ENCODE measurements at regions not wholly inside any gene's neighbourhood (a gene's known extent, or its start where the extent isn't known, plus 50 kb on each side); places are given as distances from the start of the nearest gene placed in this dataset.

DNA sequence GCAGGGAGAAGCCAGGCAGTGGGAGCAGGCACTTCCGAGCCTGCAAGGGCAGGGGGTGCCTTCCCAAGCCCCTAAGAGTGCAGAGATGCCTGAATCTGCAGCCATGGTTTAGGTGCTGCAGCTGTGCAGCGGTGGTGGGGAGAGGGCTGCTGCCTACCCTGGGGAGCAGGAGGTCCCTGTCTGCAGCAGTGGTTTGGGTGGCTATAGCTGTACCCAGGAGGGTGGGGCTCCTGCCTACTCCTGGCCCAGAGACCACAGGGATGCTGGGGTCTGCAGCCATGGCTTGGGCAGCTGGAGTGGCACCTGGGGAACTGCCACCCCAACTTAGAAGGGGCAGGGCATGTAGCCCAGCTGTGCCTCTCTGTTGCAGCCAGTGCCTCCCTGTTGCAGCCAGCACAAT lies 488.1 kb upstream of the THBS1 start:
- Histone ChIP-seq H3K27me3 (ENCODE audit: insufficient read depth, low read length, poor library complexity, severe bottlenecking) (no peaks in the 10 kb centered on the region), H3K27ac (ENCODE audit: low read depth, low read length) (no peak overlapping the region), H3K4me3 (ENCODE audit: low read length) (no peak overlapping the region), H3K36me3 (ENCODE audit: insufficient read depth, low read length) (no peaks in the 10 kb centered on the region), H3K9me3 (ENCODE audit: low read length) (no peaks in the 10 kb centered on the region), H3K4me1 (ENCODE audit: insufficient read depth, low read length) (no peaks in the 10 kb centered on the region)
- Mint-ChIP-seq H3K4me3 (no peak overlapping the region), H3K36me3 (no peaks in the 10 kb centered on the region), H3K27ac (no peak overlapping the region), H3K4me1 (no peaks in the 10 kb centered on the region), H3K27me3 (peaks cover 12 to 27% of the 10 kb centered on the region in 2 donors), H3K9me3 (no peaks in the 10 kb centered on the region)
- no peak for DNase-seq
- POLR2A ChIA-PET: no interaction called here
- CTCF ChIA-PET: no interaction called here

GRCh38 chr15:39094116-39094515 lies 486.8 kb upstream of the THBS1 start:
- Mint-ChIP-seq H3K4me3 (no peak overlapping the region), H3K36me3 (no peaks in the 10 kb centered on the region), H3K4me1 (no peaks in the 10 kb centered on the region), H3K9me3 (no peaks in the 10 kb centered on the region), H3K27me3 (peaks cover 12 to 21% of the 10 kb centered on the region in 2 donors), H3K27ac (no peak overlapping the region)
- no peaks in the 10 kb centered on the region for H3K36me3 ChIP-seq (ENCODE audit: insufficient read depth, low read length)
- no peak overlapping the region for H3K27ac ChIP-seq (ENCODE audit: low read depth, low read length)
- H3K4me1 ChIP-seq (ENCODE audit: insufficient read depth, low read length): no peaks in the 10 kb centered on the region
- CTCF ChIA-PET: no interaction called here
- H3K4me3 ChIP-seq (ENCODE audit: low read length): no peak overlapping the region
- DNase-seq: no peak
- no peaks in the 10 kb centered on the region for H3K9me3 ChIP-seq (ENCODE audit: low read length)
- peaks cover 4% of the 10 kb centered on the region for H3K27me3 ChIP-seq (ENCODE audit: insufficient read depth, low read length, poor library complexity, severe bottlenecking)
- POLR2A ChIA-PET: no interaction called here

DNA sequence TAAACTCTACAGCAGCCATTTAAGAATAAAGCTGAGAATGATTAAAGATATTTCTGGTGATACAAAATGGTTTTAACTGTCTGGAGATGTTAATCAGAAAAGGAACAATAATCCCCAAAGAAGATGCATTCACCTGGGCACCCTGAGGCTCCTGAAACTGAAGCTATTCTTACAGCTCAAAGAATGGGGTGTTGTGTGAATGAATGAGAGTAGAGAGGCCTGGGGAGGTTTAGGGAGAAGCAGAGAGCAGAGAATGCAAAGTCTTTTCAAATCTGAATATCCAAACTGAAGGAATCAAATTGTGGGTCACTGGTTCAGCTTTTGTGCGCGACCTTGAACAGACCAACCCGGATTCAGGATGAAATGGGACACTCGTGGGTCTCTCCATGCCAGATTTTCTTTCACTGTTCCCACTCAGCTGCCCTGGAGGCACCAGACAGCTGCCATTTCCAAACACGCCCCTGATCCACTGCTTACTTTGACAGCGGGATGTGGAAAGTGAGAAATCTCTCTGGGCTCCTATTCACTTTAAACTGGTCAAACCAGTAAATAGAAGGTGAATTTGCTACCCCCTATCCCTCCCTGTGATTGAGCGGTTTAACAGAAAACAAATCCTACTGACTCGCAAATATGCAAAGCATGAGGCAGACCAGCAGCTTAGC lies 485.5 kb upstream of the THBS1 start:
- POLR2A ChIA-PET: no interaction called here
- no peaks in the 10 kb centered on the region for H3K4me1 ChIP-seq (ENCODE audit: insufficient read depth, low read length)
- Mint-ChIP-seq H3K9me3 (no peaks in the 10 kb centered on the region), H3K27ac (no peak overlapping the region), H3K27me3 (peaks cover 7 to 18% of the 10 kb centered on the region in 2 donors), H3K4me3 (no peak overlapping the region), H3K4me1 (no peaks in the 10 kb centered on the region), H3K36me3 (no peaks in the 10 kb centered on the region)
- H3K4me3 ChIP-seq (ENCODE audit: low read length): no peak overlapping the region
- no peaks in the 10 kb centered on the region for H3K9me3 ChIP-seq (ENCODE audit: low read length)
- no peak for DNase-seq
- H3K36me3 ChIP-seq (ENCODE audit: insufficient read depth, low read length): no peaks in the 10 kb centered on the region
- no peak overlapping the region for H3K27ac ChIP-seq (ENCODE audit: low read depth, low read length)
- CTCF ChIA-PET: no interaction called here
- H3K27me3 ChIP-seq (ENCODE audit: insufficient read depth, low read length, poor library complexity, severe bottlenecking): peaks cover 4% of the 10 kb centered on the region

DNA sequence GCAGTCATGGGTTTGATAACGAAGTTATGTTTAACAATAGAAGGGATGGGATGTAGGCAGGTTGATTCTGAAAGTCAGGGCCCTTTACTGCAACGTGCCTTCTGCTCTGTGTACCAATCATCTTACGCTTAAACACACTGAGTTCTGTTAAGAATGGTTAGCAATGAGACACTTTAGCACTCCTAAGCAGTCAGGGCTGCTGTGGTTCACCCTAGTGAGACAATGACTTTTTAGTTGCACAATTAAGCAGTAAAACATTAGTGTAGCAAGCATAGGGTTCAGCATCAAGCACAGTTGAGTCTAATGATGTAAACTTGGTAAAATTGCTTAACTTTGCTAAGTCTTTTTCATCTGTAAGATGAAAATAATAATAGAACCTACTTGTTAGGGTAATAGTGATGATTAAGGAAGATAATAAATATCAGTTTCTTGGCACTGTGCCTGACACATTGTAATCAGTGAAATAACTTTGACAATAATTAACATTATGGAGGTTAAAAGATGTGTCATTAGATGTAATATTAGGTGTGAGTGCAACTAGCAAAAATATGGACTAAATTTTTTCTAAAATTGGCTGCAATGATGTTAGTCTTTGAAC lies 484.2 kb upstream of the THBS1 start:
- no peaks in the 10 kb centered on the region for H3K9me3 Mint-ChIP-seq
- no peak for DNase-seq
- no peak overlapping the region for H3K4me3 ChIP-seq (ENCODE audit: low read length)
- H3K4me1 ChIP-seq (ENCODE audit: insufficient read depth, low read length): no peaks in the 10 kb centered on the region
- no peaks in the 10 kb centered on the region for H3K4me1 Mint-ChIP-seq
- H3K36me3 Mint-ChIP-seq: no peaks in the 10 kb centered on the region
- peaks cover 3 to 11% of the 10 kb centered on the region in 2 donors for H3K27me3 Mint-ChIP-seq
- no peaks in the 10 kb centered on the region for H3K36me3 ChIP-seq (ENCODE audit: insufficient read depth, low read length)
- H3K9me3 ChIP-seq (ENCODE audit: low read length): no peaks in the 10 kb centered on the region
- CTCF ChIA-PET: no interaction called here
- H3K27ac ChIP-seq (ENCODE audit: low read depth, low read length): no peak overlapping the region
- peaks cover 4% of the 10 kb centered on the region for H3K27me3 ChIP-seq (ENCODE audit: insufficient read depth, low read length, poor library complexity, severe bottlenecking)
- POLR2A ChIA-PET: no interaction called here
- no peak overlapping the region for H3K27ac Mint-ChIP-seq
- H3K4me3 Mint-ChIP-seq: no peak overlapping the region

- peaks cover 4% of the 10 kb centered on the region for H3K27me3 ChIP-seq (ENCODE audit: insufficient read depth, low read length, poor library complexity, severe bottlenecking)
- no peaks in the 10 kb centered on the region for H3K36me3 Mint-ChIP-seq
- H3K27me3 Mint-ChIP-seq: peaks cover 0 to 15% of the 10 kb centered on the region in 2 donors
- H3K9me3 ChIP-seq (ENCODE audit: low read length): no peaks in the 10 kb centered on the region
- H3K27ac Mint-ChIP-seq: no peak overlapping the region
- H3K4me3 ChIP-seq (ENCODE audit: low read length): no peak overlapping the region
- POLR2A ChIA-PET: no interaction called here
- no peaks in the 10 kb centered on the region for H3K36me3 ChIP-seq (ENCODE audit: insufficient read depth, low read length)
- peaks cover 0 to 2% (median 0%) of the 10 kb centered on the region in 5 donors for H3K9me3 Mint-ChIP-seq
- DNase-seq: no peak
- no peak overlapping the region for H3K4me3 Mint-ChIP-seq
- CTCF ChIA-PET: no interaction called here
- no peaks in the 10 kb centered on the region for H3K4me1 ChIP-seq (ENCODE audit: insufficient read depth, low read length)
- H3K4me1 Mint-ChIP-seq: no peaks in the 10 kb centered on the region
- no peak overlapping the region for H3K27ac ChIP-seq (ENCODE audit: low read depth, low read length)
Measured at GRCh38 chr15:39099524-39099923, 481.4 kb upstream of the THBS1 start.

- ChIA-PET POLR2A (no interaction called here), CTCF (no interaction called here)
- Mint-ChIP-seq H3K27me3 (peaks cover 0 to 15% of the 10 kb centered on the region in 2 donors), H3K9me3 (peaks cover 0 to 2% (median 0%) of the 10 kb centered on the region in 5 donors), H3K4me1 (no peaks in the 10 kb centered on the region), H3K36me3 (no peaks in the 10 kb centered on the region), H3K4me3 (no peak overlapping the region), H3K27ac (no peak overlapping the region)
- Histone ChIP-seq H3K36me3 (ENCODE audit: insufficient read depth, low read length) (no peaks in the 10 kb centered on the region), H3K4me1 (ENCODE audit: insufficient read depth, low read length) (no peaks in the 10 kb centered on the region), H3K9me3 (ENCODE audit: low read length) (no peaks in the 10 kb centered on the region), H3K4me3 (ENCODE audit: low read length) (no peak overlapping the region), H3K27ac (ENCODE audit: low read depth, low read length) (no peak overlapping the region), H3K27me3 (ENCODE audit: insufficient read depth, low read length, poor library complexity, severe bottlenecking) (peaks cover 4% of the 10 kb centered on the region)
- DNase-seq: no peak
Measured at GRCh38 chr15:39100106-39100660, 480.7 kb upstream of the THBS1 start.

GRCh38 chr15:39102431-39102830 lies 478.4 kb upstream of the THBS1 start:
- Mint-ChIP-seq H3K9me3 (peaks cover 0 to 2% (median 0%) of the 10 kb centered on the region in 5 donors), H3K36me3 (no peaks in the 10 kb centered on the region)

DNA sequence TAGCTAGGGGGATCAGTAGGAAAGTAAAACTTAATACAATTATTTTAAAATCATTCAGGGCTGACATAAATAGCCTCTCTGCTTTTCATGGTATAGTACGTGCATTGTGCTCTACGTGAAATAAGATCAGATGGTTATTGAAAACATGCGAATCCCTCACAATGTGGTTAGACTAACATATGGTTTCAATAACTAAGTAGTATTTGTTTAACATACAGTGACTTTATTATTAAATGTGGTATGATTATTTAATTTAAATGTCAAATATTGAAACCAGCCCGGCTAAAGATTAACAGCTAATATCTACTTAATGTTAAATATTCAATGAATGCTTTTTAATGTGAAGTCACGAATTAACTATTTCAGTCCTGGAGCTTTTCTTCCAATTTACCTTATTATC lies 473.9 kb upstream of the THBS1 start:
- ChIA-PET CTCF (no interaction called here), POLR2A (no interaction called here)
- Mint-ChIP-seq H3K4me1 (no peaks in the 10 kb centered on the region), H3K9me3 (peaks cover 0 to 2% (median 0%) of the 10 kb centered on the region in 5 donors), H3K27ac (no peak overlapping the region), H3K4me3 (no peak overlapping the region), H3K27me3 (peaks cover 7 to 23% of the 10 kb centered on the region in 2 donors), H3K36me3 (no peaks in the 10 kb centered on the region)
- DNase-seq: no peak
- no peaks in the 10 kb centered on the region for H3K4me1 ChIP-seq (ENCODE audit: insufficient read depth, low read length)
- no peaks in the 10 kb centered on the region for H3K9me3 ChIP-seq (ENCODE audit: low read length)
- H3K27ac ChIP-seq (ENCODE audit: low read depth, low read length): no peak overlapping the region
- no peak overlapping the region for H3K4me3 ChIP-seq (ENCODE audit: low read length)
- no peaks in the 10 kb centered on the region for H3K36me3 ChIP-seq (ENCODE audit: insufficient read depth, low read length)
- peaks cover 6% of the 10 kb centered on the region for H3K27me3 ChIP-seq (ENCODE audit: insufficient read depth, low read length, poor library complexity, severe bottlenecking)

More at GRCh38 chr15:39102431-39102830, 478.4 kb upstream of the THBS1 start:
- Mint-ChIP-seq H3K4me3 (no peak overlapping the region), H3K27ac (peak overlapping the region in 1 of 8 donors; percentile 2), H3K4me1 (no peaks in the 10 kb centered on the region), H3K27me3 (peaks cover 0 to 19% of the 10 kb centered on the region in 2 donors)
- H3K27me3 ChIP-seq (ENCODE audit: insufficient read depth, low read length, poor library complexity, severe bottlenecking): peaks cover 4% of the 10 kb centered on the region
- no peak for DNase-seq
- H3K36me3 ChIP-seq (ENCODE audit: insufficient read depth, low read length): no peaks in the 10 kb centered on the region
- ChIA-PET CTCF (no interaction called here), POLR2A (no interaction called here)
- H3K27ac ChIP-seq (ENCODE audit: low read depth, low read length): no peak overlapping the region
- H3K9me3 ChIP-seq (ENCODE audit: low read length): no peaks in the 10 kb centered on the region
- no peak overlapping the region for H3K4me3 ChIP-seq (ENCODE audit: low read length)
- H3K4me1 ChIP-seq (ENCODE audit: insufficient read depth, low read length): no peaks in the 10 kb centered on the region
